HG03103 (cell line): ENCODE measurements at regions not wholly inside any gene's neighbourhood (a gene's known extent, or its start where the extent isn't known, plus 50 kb on each side); places are given as distances from the start of the nearest gene placed in this dataset.
A peak's percentile ranks its signal among the peaks of the same experiment; 100 is the strongest.
"Not testable (repeated sequence)": the region's sequence is repeated elsewhere in the genome, so short reads cannot be mapped to it uniquely, and the experiment has no call there.

Source experiments
- ATAC-seq: cut with Tn5 transposase; IDR thresholded peaks from one replicate; pipeline ENCODE4 v1.9.1; 2021; ENCODE audit warnings: low read depth; ENCODE audit not compliant: unreplicated experiment

- ATAC-seq: no peak
Measured at GRCh38 chr12:62170241-62170640, 90.0 kb upstream of the USP15 start.

DNA sequence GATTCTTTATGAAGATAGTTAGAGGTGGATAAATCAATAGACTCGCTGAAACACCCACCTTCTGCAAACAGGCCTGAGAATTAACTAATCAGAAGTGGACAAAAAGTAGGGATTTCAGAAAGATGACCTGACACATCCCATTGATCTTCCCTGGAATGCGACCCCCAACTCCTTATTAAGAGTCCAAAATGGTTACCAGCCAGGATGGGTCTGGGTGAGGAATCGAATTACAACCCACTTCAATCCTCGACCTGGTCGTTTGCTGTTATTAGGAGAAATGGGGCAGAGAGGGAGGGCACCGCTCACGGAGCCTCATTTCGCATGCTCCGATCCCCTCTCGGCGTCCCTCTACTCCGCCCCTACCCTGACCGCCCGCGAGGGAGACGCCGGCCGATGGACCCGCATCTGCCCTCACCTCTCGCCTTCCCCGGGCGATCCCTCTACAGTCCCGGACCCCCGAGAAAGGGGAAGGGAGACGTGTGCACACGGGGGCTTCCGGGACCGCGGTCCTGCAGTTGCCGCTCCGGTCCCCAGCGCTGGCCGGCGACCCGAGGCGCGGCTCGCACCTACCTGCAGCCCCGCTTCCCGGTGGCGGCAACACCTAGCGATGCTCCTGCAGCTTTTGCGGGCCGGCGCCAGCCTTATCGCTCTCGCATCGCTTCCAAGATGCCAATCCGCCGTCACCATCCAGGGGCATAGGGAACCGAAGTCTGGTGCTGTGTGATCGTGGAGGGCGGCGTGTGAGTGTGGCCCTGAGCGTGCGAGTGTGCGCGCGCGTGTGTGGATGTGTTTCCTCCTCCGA, 69.3 kb upstream of the USP15 start:
- ATAC-seq: no peak

- no peak for ATAC-seq
Measured at GRCh38 chr12:62191491-62192179, 68.6 kb upstream of the USP15 start.

DNA sequence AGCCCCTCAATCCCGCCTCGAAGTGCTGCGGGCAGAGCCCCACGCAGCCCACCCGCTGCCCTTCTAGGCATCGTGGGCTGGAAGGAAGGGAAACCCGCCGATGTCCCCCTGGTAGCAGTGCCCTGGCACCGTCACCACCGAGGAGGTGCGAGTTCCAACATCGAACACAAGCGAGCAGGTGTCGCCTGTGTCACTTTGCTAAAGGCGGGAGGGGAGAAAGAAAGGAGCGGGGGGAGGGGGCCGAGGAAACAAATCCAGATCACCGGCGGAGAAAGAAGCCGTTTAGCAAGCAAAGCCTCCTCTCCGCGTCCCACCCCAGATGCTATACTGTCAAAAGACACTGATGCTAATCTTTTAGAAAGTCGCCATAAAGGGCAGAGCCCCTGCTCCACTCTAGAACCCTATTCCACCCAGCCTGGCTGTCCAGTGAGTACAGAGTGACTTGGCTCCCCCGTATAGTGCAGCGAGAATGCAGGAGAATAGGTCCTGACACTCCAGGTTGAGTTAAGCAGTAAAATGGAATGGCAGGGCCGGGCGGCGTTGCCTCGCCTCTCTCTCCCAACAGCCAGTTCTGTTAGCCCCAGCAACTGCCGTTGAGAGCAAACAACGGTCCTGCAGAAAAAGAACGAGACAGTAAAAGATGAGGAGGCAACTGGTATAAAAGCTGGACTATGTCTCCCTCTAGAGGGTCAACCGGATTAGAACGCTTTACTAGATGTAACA, 67.9 kb upstream of the USP15 start:
- ATAC-seq: peak; percentile 91

DNA sequence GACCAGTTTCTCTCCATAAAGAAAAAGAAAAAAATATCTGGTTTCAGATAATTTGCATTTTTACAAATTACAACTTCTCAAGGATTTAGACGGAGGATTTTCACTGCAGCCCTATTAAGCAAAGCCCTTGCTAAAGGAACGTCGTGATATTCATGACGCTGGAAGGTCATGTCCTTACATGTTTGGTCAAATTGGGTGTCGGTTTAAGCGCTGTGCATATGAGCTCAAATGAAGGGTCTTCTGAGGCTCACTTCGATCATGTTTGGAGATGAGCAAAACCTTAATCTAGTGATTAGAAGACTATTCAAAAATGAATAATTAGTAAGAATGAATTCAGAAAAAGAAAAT, 67.3 kb upstream of the USP15 start:
- no peak for ATAC-seq

DNA sequence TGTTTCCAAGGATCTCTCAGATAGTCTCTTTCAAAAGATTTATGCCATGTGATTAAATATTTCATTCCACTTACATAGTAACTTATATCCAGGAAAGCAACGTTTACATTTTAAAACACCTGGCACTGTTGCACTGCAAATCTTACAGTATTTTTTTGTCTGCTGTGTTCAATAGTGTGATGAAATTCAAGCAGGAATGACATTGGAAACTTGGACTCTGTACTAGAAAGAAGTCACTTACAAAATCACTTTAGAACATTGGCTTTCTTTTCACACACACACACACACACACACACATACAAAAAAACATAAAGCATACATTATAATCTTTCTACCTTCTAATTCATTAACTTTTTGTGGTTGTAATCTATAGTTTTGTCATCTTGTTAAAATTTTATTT, 66.2 kb upstream of the USP15 start:
- ATAC-seq: no peak

DNA sequence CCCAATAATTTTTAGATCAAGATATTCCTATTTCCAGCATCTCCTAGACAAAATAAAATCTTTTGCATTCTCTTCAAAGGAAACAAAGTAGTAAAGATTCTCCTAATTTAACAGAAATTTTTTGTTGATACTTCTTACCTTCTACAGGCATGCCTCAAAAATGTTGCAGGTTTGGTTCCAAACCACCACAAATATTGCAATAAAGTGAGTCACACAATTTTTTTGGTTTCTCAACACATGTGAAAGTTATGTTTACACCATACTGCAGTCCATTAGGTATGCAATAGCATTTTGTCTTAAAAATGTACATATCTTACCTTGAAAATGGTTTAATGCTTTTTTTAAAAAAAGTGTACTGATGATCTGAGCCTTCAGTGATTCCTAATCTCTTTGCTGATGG, 65.6 kb upstream of the USP15 start:
- no peak for ATAC-seq

- ATAC-seq: no peak
Measured at GRCh38 chr12:62196146-62196545, 64.1 kb upstream of the USP15 start.

- ATAC-seq: not testable (repeated sequence)
Measured at GRCh38 chr12:62202861-62203260, 57.3 kb upstream of the USP15 start.

- no peak for ATAC-seq
Measured at GRCh38 chr12:62205346-62205745, 54.9 kb upstream of the USP15 start.

DNA sequence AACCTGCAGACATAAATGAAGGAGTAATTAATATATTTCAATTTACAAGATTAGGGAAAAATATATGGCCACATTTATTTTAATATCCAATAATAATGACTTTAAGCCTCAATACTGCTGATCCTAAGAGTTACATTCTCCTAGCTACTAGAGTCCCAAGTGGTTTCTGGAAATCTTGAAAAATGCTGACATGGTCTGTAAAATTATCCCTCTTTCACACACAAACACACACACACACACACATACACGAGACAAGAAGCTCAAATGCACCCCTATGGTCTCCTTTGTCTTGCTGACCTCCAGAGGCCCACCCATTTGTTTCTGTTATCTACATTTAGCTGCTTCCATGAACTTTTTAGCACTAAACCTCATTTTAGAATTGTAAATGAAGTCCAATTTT, 53.0 kb upstream of the USP15 start:
- ATAC-seq: no peak
